NCI-H1930 (cell line): ENCODE measurements at regions not wholly inside any gene's neighbourhood (a gene's known extent, or its start where the extent isn't known, plus 50 kb on each side); places are given as distances from the start of the nearest gene placed in this dataset.
"Not testable (repeated sequence)": the region's sequence is repeated elsewhere in the genome, so short reads cannot be mapped to it uniquely, and the experiment has no call there.

ENCODE experiments used
- DNase-seq, 2 experiments: peaks; one replicate each; lab custom pipeline; 2025; lab: John Stamatoyannopoulos, UW

DNA sequence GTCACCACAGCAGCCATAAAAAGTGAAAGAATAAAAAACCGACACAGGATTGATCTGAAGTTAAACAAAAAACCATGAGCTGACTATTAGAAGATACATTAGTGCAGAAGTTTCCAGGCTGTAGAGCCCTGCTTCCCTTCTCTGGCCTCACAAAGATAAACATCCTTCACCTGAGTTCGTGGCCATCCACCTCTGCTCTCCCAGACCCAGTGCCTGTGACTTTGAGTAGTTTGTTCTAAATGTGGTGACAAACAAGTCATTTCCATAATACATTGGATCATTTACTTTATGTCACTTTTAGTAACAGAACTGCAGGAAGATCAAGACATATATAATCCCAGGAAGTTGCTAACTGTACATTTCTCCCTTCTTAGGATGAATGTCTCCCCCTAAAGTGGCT lies 241.9 kb upstream of the MAP2 start:
- no peak for DNase-seq

DNA sequence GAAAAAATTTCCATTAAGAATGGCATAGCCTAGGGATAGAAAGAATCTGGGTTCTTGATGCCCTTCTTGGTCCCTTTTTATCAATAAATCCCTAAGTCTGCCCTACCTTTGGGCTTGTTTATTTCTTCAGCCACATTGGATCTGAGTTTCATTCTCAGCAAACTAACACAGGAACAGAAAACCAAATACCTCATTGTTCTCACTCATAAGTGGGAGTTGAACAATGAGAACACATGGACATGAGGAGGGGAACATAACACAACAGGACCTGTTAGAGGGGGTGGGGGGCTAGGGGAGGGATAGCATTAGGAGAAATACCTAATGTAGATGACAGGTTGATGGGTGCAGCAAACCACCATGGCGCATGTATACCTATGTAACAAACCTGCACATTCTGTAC lies 237.0 kb upstream of the MAP2 start:
- peak in 1 of 2 experiments; percentile 2 for DNase-seq

DNA sequence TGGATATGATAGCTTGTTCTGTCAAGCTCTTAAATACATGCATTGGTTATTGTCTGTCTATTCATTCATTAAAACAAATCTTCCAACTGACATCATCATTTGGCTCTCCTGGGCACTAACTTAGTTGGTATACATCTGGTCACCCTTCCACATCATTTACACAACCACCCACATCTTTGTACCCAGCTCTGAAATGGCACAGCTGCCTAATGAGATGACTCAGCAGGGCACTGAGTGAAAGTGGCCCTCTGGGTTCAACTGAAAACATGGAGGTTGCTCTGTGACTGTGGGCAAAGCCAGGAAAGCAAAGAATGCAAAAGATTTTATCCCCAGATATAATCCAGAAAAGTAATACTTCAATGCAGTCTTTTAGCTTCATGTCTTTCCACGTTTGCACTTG lies 234.0 kb upstream of the MAP2 start:
- no peak for DNase-seq

DNA sequence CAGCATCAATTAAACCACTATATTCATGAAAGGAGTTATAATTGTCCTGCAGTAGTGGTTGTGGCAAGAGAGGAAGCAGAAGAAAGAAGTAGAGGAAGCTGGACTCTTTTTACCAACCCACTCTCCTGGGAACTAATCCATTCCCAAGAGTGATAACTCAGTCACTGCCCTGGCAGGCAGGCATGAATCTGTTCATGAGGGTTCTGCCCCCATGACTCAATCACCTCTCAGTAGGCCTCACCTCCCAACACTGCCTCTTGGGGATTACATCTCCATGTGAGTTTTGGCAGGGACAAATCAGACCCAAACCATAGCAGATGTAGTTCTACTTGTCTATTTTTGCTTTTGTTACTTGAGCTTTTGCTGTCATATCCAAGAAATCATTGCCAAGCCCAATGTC lies 232.7 kb upstream of the MAP2 start:
- DNase-seq: no peak

DNA sequence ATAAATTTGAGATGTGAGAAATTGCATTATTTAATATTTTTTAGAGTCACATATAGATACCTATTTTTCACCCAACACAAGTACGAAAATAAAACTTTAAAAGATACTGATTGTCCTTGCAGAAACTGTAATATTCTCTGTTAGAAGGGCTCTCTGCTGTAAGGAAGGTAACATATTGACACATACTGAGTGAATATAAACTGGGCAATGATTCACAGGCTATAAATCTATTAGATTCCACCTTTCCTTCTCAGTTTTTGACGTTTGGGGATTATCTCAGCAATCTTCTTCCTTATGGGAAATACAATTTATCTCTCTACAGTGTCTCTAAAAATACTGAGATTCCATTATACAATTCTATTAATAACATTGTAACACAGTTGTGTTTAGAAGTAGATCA lies 229.1 kb upstream of the MAP2 start:
- no peak for DNase-seq

DNA sequence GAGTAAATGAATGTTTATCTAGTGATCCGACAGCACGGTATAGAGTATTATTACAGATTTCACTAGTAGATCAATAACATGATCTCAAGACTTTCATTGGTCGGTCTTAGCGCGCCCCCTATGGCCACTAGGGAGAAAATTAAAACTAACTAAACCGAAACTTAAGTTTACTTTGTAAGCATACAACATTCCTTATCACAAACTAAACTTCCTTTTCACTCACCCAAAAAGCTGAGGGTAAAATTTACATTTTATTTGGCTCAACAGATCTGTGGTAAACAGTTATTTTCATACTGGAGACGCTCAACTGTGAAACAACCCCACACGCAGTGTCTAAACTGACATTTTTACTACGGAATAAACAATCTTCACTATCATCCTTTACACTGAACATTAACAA lies 215.6 kb upstream of the MAP2 start:
- DNase-seq: no peak

DNA sequence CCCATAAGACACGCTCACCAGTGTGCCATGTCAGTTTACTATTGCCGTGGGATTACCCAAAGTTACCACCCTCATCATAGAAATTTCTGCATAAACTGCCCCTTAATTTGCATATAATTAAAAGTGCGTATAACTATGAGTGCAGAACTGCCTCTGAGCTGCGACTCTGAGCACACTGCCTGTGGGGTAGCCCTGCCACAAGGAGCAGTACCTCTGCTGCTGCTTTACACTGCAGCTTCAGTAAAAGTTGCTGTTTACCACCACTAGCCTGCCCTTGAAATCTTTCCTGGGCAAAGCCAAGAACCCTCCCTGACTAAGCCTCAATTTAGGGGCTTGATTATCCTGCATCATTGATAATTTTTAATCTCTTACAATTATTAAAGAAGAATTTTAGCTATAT lies 213.9 kb upstream of the MAP2 start:
- no peak for DNase-seq

DNA sequence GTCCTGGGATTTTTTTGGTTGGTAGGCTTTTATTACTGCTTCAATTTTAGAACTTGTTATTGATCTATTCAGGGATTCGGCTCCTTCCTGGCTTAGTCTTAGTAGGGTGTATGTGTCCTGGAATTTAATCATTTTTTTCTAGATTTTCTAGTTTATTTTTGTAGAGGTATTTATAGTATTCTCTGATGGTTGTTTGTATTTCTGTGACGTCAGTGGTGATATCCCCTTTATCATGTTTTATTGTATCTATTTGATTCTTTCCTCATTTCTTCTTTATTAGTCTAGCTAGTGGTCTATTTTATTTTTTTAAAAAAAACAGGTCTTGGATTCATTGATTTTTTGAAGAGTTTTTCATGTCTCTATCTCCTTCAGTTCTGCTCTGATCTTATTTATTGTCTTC lies 193.3 kb upstream of the MAP2 start:
- DNase-seq: no peak

DNA sequence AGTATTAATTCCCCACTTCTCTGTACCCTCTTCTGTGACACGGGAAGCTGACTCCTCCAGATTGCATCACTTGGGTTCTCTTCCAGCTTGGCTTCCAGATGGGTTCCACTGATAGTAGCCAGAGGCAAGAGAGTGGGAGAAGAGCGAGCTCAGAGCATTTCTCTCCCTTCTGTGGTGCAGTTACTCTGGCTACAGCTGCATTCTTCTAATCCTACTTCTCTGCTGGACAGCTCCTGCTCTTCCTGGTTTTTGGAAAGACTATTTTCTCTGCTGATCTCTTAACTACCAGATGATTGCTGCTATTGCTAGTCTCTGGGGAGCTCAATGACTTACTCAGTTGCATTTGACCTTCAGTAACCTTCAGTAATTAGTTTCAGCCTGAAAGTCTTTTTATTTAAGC lies 187.5 kb upstream of the MAP2 start:
- no peak for DNase-seq

DNA sequence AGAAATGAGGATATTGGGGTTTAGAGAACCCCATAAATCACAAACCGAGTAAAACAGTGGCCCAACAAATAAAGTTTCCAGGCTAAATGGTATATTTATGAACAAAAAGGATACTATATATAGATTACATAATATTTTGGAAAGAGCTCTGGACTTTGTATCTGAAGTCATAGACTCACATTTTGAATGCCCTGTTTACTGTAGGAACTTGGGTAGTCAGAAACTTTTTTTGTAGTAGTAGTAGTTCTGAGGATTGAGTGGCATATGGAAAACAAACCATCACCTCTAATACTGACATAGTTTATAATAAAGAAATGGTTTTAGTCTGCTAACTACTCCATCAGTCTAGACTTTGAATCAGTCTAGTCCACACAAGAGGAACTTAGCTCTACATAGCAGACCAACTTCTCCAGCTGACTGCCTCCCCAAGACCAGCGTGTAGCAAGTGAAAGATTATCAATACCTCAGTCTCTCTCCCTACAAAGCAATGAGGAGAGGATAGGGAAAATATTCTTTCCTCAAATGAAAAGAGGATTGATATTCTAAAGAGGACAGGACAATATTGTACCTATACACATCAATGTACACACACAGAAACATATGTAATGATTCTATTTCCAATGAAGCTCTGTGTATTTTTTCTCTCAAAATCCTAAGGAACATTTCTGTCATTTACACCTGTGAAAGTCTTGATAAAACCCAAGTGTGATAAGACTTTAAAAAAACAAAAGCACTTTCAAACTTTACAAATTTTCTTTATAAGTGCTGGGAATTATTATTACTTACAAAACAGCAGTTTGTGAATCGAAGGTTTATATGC lies 184.9 kb upstream of the MAP2 start:
- no peak for DNase-seq

DNA sequence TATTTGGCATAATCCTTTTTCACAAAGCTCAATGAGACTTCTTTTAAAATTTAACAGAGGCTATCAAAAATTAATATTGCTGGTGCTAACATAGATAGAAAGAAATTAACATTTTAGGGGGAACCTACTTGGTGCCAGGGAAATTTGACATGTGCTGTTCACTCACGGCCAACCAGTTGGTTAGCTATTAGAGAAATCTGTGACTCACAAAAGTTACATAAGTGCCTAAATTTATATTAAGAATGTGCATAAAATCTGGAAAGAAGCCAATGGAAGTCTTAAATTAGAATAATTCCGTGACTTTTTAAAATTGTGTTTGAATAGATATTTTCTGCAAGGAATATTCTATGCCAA lies 184.3 kb upstream of the MAP2 start:
- no peak for DNase-seq

DNA sequence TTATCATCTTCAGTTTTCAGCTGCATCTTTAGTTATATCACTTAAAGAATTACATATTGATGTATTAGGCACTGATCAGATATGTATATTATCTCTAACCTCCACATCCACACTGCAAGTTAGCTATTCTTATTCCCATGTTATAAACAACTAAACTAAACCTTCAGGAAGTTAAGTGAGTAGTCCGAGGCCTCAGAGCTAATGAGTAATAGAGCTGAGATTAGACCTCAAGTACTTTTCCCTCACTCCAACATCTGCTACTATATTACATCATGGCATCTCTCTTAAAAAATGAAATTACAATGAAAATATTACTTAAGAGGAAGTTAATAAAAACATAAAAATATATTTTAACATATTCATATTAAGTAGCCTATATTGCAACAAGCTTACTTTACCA lies 183.6 kb upstream of the MAP2 start:
- DNase-seq: no peak

DNA sequence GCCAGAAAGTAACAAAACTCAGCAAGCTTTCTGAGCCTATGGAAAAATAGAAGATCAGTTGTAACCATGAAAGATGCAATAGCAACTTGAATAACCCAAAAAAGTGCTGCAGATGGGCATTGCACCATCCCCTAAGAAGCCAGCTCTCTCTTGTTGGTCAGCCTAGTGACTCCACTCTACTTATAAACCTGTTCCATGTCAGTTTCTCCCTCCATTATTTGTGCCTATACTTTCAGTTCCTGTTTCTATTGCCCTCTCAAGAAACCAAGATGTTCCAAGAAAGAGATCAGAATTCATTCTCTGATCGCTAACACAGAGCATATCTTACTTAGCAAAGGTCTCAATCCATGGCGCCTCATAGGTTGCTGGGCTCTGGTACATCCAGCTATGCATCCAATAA lies 170.3 kb upstream of the MAP2 start:
- DNase-seq: no peak

DNA sequence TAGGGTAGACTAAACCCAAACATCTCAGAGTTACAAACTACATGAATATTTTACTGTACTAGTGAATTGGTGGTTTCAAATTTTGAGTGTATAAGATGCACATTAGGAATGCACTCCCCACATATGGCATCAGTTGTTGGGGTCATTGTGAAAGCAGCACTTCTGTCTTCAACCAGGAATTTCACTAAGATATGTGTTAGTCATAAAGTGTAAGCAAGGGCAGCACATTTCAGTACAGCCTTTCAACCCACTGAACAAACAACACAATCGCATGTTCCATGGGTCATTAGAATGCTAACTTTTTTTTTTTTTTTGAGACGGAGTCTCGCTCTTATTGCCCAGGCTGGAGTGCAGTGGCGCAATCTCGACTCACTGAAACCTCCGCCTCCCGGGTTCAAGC lies 164.1 kb upstream of the MAP2 start:
- no peak for DNase-seq

DNA sequence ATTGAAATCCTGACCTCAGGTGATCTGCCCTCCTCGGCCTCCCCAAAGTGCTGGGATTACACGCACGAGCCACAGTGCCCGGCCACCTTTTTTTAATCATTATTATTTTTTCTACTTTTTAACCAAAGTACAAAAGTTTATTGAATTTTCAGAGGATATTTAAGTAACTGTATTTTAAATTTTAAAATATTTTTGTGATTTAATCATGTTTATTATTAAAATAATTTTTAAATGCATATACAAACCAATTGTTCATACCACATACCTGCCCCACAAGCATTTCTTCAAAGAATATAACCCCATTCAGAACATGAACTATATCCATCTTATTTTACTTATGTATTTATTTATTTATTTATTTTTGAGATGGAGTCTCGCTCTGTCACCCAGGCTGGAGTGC lies 163.6 kb upstream of the MAP2 start:
- no peak for DNase-seq

DNA sequence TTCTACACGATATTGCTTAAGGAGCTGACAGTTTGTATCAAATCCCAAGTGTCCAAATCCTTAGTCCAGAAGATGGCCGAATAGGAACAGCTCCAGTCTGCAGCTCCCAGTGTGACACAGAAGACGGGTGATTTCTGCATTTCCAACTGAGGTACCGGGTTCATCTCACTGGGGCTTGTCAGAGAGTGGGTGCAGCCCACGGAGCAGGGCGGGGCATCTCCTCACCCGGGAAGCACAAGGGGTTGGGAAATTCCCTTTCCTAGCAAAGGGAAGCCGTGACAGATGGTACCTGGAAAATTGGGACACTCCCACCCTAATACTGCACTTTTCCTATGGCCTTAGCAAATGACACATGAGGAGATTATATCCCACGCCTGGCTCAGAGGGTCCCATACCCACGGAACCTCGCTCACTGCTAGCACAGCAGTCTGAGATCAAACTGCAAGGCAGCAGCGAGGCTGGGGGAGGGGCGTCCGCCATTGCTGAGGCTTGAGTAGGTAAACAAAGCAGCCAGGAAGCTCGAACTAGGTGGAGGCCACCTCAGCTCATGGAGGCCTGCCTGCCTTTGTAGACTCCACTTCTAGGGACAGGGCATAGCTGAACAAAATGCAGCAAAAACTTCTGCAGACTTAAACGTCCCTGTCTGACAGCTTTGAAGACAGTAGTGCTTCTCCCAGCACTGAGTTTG lies 162.3 kb upstream of the MAP2 start:
- not testable (repeated sequence) for DNase-seq

DNA sequence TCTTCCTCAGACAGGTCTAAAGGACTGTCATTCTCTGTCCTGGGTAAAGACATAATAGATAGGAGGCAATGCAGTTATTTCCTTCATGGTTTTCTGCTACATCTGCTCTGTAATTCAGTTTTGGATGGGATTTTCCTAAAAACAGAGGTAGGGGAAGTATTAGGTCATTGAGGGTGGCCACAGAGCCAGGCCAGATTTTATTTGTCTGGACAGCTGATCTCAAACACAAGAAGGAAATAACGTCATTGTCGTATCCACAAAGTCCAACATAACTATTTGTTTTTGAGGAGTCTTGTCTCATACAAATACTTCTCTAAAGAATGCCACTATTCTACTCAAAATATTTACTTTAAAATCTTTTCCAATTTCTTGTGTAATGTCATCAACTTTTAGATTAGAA lies 154.8 kb upstream of the MAP2 start:
- no peak for DNase-seq

DNA sequence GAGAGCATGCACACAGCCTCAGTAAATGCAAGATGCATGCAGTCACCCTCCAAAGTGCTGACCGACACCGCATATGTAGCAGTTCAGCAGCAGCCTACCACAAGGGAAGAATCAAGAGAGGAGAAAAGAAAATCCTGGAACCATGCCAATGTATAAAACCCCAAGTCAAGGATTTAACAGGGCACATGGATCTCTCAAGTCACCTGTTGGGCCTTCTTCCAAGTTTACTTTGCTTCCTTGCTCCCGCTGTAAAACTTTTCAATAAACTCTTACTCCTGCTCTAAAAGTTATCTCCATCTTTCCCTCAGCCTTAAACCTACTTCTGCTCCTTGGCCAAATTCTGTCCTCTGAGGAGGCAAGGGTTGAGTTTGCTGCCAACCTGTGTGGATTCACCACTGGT lies 147.8 kb upstream of the MAP2 start:
- no peak for DNase-seq

DNA sequence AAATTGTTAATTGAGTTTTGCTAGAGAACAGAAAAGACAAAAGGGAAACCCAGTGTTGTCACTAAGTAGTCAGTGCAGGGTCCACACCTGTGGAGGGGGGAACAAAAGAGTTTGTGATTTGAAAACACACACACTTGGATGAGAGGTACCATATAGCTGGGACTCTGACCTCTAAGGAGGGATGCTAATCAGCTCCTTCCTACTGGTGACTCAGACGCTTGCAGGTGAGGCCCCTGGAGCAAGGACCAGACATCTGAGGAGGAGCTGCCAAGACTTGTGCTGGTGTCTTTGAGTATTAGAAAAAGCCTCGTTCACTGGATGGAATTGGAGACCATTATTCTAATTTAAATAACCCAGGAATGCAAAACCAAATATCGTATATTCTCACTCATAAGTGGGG lies 146.4 kb upstream of the MAP2 start:
- no peak for DNase-seq

DNA sequence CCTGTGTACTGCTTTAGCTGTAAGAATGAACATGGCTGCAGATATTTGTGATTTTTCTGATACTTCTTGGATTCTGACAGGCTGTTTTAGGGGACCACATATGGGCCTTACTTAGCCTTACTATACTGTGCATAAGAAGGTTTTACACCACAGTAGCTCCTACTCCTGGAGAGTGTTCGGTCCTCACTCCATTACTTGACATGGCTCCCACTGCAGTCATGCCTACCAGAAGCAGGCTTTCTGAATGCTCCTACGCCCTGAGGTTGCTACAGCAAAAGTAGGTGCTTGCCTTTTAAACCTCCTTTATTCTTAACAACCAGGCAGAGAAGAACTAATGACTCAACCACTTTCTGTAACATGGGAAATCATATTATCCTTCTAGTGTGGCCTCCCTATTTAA lies 125.2 kb upstream of the MAP2 start:
- DNase-seq: no peak

DNA sequence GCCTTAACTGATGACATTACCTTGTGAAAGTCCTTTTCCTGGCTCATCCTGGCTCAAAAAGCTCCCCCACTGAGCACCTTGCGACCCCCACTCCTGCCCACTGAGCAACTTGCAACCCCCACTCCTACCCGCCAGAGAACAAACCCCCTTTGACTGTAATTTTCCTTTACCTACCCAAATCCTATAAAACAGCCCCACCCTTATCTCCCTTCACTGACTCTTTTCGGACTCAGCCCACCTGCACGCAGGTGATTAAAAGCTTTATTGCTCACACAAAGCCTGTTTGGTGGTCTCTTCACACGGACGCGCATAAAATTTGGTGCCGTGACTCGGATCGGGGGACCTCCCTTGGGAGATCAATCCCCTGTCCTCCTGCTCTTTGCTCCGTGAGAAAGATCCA lies 124.4 kb upstream of the MAP2 start:
- DNase-seq: not testable (repeated sequence)

DNA sequence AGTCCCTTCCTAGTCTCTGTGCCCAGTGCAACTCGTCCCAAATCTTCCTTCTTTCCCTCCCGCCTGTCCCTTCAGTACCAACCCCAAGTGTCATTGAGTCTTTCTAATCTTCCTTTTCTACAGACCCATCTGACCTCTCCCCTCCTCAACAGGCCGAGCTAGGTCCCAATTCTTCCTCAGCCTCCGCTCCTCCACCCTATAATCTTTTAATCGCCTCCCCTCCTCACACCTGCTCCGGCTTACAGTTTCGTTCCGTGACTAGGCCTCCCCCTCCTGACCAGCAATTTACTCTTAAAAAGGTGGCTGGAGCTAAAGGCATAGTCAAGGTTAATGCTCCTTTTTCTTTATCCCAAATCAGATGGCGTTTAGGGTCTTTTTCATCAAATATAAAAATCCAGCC lies 123.1 kb upstream of the MAP2 start:
- not testable (repeated sequence) for DNase-seq

DNA sequence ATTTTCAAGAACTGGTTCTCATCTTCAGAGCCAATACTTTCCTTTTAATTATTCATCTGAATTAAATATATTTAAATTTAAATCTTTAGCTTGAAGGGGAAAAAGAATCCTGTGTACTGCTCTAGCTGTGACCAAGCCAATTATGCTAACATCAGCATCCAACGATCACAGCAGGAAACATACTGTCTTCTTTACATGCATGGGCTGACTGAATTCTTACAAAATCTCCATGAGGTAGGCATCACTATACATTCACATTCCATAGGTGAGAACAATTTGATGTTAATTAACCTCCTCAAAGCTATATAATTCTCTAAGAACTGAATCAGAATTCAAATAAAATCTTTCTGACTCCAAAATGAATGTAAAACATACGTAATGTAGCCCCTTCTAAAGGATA lies 118.8 kb upstream of the MAP2 start:
- no peak for DNase-seq

DNA sequence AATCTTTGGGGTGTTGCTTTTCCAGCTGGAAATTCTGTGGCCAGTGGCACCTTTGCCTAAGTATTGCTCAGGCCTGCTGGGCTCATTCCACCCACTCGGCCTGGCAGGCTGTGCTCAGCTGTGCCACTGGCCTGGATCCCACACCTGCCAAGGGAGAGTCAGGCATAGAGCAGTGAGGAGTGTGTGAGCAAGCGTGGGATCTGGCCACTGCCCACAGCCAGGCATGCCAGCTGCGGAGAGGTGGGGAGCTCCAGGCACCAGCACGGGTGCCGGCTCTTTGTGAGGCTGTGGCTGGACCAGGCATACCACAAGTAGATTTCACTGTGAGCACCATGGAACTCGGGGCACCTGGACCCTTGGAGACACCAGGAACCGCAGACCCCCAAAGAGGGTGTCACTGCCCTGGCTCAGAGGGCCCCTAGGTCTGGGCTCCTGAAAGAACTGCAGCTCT lies 118.1 kb upstream of the MAP2 start:
- DNase-seq: no peak
